Islet precursor cell (in vitro differentiated cells): ENCODE measurements at regions not wholly inside any gene's neighbourhood (a gene's known extent, or its start where the extent isn't known, plus 50 kb on each side); places are given as distances from the start of the nearest gene placed in this dataset.

ENCODE experiments used
- DNase-seq: peaks from one replicate; pipeline ENCODE4 v3.0.0-alpha.2; 2018

DNA sequence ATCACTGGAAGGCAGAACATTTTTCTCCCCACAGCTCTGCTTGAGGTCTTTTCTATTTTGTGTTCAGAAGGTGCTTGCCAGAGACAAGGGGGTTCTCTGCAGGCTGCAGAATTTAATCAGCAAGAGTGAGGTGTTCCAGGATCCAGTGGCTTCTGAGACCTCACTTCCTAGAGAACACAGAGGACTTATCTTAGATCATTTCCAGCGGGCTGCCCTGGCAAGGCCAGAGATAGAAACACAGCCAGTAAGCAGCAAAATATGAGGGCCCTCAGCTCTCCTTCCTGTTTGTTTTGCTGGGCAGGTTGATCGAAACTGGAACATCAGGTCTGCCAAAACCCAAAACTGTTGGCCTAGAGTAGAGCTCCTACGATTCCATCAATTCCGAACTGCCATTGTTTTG lies 187.3 kb downstream of the DIRAS2 start:
- no peak for DNase-seq

DNA sequence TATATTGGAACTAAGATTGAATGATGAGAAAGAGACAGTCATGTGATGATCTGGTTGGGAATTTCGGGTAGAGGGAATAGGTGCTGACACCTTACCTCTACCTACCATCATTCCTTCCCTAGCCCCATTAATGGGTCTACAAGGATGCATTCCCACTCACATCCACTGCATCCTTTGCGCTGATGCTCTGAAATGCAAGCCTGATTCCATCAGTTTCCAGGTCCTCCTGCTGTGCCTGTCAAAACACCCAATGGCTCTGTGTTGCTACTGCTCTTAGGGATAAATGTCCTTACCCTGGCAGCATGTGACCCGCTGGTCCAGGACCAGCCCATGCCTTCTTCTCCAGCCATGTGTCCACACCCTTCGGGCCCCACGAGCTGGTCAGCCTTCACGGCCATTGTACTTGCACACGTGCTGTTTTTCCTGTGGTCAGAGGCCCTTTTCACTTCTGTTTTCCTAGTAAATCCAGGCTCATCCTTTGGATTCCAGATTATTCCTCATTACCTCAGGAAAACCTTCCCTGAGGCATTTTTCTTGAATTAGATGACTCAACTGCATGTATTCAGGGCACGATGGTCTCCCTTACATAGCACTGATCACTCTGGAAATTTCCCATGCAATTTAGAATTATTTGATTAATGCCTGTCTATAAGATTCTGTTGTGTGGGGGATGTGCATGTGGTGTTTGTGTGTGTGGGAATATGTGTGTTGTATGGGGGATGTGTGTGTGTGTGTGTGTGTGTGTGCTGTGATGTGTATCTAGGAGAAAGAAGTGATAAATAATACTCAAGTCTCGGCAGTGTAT lies 185.0 kb downstream of the DIRAS2 start:
- DNase-seq = peak; percentile 66

DNA sequence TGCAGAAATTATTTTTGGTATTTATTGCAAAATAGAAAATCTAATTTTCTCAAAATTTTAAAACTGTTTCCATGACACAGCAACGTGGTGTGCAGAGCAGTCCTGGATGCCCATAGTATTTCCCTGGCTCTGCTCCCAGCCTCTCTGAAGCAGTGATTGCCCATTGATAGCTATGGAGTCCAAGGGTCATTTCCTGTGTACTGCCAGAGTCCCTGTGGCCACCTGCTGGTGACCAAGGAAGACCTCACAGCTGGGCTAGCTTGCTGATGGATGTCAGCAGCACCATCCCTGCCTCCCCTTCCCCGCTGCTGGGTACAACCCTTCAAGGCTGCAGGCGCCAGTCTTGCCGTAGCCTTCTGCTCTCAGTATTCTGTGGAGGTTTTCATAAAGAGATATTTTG lies 184.1 kb downstream of the DIRAS2 start:
- DNase-seq = no peak

DNA sequence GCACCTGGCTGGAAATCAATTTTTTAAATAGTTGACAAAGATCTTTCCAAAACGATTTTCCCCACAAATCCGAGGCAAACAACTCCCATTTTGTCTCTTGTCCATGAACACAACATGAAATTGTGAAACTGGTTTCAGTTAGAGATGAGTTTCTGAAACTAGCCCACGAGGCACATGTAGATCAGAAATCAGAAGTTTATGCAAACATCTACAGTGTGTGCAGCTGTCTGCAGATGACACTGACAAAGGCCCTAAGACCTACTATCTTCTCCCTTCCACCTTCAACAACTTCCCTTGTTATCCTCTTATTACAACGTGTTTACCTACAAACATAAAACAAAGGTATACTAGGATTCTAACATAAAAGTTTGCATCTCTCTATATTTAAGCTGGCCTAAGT lies 183.3 kb downstream of the DIRAS2 start:
- DNase-seq = no peak

DNA sequence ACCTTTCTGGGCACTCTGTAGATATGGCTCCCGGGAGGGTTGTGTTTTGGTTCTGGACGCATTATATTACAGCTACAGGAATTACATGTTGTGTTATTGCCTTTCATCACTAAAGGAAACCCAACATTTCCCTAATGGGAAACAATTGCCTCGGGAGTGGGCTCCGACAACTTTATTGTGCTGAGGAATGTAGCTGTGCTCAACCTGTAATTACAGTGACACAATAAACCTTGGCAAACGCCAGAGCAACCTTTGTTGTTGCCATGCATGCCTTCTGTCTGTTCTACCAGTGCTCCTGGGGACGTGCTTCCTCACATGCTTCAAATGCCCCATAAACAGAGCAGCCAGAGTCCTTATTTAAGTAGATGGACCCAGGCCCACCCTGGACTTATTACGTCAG lies 182.4 kb downstream of the DIRAS2 start:
- peak; percentile 97 for DNase-seq

DNA sequence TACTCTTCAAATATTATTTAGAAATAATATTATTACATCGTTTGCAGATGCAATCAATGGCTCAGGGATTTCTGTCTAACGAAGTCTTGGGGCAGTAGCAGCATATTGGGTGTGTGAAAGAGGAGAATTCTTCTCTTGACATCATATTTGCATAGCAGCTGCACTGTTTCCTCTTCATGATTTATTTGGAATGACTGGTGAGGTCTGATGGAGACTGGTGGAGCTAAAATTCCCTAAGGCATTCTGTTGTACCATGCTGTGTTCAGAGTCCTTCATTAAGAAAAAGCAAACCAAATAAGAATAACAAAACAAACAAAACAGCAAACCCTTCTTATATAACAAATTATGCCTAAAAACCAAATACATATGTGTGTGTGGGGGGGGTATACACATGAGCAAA lies 177.6 kb downstream of the DIRAS2 start:
- DNase-seq = no peak

DNA sequence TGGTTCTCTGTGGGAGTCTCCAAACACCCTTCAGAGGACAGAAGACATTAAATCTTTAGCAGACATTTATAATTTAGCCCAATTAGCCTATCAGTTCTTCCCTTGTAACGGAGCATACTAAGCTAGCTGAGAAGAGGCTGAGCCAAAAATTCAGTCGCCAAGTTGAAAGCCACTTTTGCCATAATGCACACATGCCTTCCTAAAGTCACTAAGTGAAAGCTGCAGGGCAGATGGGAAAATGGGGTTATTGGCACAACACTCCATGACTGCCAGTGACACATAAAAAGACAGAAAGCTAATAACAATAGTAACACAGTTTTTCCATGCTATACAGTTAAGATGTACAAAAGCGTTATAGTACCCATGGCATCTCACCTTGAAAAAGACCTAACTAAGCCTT lies 176.2 kb downstream of the DIRAS2 start:
- DNase-seq = no peak

DNA sequence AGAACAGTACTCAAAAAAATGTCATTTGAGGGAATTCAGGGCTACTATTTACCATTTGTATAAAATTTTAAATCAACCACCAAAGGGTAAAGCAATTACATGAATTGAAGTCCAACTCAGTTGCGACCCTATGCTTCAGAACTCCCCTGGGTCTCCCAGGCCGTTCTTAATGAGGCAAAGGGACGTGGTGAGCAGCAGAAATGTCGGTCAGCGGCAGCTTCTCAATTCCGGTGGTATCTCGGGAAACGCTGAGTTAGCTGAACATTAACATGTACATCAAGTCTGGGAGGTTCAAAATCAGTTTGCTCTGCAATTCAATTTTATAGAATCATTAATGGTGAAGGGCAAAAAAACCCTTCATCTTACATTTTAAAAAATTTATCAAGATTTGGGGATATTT lies 173.2 kb downstream of the DIRAS2 start:
- no peak for DNase-seq

DNA sequence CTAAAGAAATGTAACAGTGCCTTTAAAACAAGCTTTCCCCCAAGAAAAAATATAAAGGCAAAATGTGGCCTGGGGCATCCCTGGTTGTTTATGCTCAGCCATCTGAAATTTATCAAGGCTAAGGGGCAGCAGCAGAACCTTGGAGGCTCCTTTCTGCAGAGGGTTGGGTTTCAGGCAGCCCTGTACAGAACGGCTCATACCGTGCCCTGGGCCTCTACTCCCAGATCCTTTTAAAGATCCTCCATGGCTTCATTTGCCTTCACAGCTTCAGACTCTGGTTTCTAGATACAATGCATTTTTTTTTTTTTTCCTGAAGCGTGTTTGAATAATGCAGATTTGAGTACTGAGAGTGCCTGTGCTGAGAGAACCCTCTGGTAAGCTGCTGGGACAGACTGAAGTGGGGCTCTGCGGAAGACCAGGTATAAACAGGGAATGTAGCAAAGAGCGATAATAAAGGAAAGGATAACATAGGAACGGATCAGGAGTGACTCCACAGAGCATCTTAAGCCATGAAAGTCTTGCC lies 172.7 kb downstream of the DIRAS2 start:
- no peak for DNase-seq

DNA sequence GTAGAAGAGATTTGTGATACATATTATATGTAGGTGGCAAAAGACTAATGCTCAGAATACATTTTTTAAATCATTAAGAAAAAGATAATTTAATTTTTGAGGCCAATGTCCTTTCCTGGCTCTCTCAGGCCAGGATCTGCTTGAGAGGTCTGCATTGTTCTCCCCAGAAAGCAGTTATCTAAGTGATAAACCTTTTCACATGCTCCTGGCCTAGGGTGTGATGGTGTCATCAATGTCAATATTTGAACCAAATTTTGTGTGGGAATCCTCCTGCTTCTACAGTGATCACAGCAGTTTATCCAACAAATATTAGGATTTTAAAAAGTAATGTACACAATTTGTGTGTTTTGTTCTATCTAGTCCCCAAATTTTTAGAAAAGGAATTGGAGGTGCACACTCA lies 166.6 kb downstream of the DIRAS2 start:
- DNase-seq = no peak

DNA sequence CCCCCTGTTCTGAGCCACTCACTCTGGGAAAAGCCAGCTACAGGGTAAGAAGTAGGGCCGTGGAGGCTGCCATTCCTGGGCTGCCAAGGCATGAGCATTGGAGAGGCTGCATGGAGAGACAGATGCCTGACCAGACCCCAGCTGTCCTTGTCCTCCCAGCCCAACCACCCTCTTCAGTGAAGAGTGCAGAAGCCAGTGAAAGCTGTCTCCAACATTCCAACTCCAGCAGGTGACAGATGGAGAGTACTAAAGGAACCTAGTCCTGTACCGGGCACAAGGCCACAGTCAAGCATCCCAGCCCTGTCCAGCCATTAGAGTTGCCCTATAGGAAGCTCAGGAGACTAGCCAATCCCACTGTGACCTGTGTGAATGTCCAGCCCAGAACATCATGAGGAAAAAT lies 165.1 kb downstream of the DIRAS2 start:
- DNase-seq = no peak

DNA sequence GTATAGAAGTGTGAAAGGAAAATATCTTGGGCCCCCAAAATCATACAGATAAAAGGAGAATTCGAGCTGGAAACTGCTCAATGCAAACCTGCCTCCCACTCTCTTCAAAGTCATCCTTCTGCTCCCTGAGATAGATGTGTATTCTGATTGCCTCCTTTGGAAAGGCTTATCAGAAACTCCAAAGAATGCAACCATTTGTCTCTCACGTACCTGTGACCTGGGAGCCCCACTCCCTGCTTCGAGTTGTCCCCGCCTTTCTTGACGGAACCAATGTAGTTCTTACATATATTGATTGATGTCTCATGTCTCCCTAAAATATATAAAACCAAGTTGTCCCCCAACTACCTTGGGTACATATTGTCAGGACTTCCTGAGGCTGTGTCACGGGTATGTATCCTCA lies 163.8 kb downstream of the DIRAS2 start:
- no peak for DNase-seq

DNA sequence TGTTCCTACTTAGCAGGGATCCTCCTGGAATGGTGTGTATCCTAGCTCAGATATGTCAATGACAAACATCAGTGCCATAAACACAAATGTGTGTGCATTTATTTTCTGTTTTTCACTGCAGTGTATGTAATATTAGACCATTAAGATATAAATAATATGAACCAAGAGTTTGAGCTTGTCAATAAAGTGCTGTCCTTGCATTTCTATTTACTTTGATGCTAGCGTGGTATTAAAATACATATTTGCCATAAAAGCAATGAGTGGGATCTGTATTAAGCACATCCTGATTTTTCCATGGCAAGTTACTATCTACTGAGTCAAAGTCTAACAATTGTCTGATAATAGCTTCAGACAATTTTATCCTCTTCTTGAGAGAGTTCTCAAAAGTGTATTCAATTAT lies 157.6 kb downstream of the DIRAS2 start:
- no peak for DNase-seq

DNA sequence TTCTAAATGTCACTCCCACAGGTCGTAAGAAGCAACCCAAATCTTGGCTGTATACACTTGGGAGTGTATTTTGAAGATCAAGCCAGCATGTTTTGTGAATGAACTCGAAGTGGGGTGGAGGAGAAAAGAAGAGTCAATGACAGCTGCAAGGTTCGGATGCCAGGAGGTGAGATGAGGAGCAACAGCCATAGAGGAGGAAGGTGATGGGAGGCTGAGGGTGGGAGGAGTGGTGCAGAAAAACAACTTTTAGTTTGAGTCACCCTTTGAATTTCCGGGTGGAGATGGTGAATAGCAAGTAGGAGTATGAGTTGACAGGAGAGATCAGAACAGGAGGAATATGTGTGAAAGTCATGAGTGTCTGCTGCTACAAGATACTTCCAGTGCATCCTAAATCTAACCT lies 153.6 kb downstream of the DIRAS2 start:
- no peak for DNase-seq

DNA sequence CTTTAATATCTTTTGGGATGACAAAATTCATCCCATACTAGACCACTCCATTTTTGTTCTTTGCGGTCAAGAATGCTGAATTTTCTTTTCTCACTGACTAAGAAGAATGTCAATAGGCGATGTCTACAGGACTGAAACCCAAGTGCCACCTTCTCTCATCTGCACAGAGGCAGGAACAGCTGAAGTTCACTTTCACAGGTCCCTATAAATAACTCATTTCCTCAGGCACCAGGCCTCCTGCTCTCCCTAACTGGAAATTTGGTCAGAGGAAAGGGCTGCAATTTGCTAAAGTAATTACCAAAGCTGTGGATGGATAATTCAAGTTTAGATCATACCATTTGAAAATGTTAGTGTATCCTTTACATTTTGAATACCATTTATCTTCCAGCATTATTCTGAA lies 142.9 kb downstream of the DIRAS2 start:
- no peak for DNase-seq

DNA sequence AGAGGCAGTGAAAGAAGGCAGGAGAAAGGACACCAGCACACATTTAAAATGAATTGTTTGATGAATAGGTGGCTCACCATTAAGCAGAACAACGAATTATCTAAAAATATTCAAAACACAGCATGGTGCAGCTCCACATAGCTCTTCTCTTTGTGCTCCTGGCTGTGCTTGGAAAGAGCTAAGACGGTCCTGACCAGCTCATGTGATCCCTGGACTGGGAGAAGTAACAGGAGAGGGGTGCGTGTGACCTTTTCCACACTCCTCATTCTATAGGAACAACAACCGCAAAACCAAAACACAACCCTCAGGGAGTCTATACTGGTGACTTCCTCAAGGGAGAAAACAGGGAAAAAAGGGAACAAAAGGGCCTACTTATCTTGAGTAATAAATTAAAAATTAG lies 140.5 kb downstream of the DIRAS2 start:
- no peak for DNase-seq

DNA sequence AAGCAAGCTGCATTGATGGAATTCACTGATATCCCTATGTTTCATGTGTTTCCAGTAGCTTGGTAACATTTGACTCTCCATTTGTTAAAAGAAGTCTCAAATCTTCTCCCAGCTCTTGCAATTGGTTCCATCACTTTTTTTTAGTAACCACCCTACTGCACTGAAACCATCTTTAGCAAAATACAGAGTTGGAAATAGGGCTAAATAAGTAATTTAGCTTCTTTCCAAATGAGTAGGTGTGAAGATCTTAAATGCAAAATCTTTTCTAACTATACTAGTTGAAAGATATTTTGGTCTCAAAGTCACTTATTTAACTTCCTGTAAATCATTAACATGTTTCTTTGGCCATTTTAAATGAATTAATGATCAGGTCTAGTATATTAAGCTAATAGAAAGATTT lies 138.1 kb downstream of the DIRAS2 start:
- no peak for DNase-seq

DNA sequence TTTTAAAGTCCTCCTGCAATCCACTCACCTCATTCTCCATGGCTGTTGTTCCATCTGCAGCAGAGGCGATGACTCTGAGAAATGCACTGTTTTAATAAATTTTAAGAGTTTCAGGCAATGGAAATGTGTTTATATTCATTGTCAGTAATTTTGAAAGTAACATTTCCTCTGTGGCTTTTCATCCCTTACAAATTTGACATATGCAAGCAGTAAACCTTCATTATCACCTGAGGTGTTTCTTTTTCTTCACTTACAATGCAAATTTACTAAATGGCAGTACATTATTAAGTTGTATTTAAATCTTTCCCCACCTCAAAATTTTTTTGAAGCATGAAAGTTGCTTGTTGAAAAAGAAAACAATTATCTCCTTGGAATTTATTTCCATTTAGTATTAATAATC lies 136.9 kb downstream of the DIRAS2 start:
- no peak for DNase-seq

DNA sequence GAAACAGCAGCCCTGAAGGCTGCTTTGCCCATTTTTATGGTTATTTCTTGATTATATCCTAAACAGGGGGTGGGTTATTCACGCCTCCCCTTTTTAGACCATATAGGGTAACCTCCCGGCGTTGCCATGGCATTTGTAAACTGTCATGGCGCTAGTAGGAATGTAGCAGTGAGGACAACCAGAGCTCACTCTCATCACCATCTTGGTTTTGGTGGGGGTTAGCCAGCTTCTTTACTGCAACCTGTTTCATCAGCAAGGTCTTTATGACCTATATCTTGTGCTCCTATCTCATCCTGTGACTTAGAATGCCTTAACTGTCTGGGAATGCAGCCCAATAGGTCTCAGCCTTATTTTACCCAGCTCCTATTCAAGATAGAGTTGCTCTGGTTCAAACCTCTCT lies 136.2 kb downstream of the DIRAS2 start:
- peak; percentile 83 for DNase-seq

DNA sequence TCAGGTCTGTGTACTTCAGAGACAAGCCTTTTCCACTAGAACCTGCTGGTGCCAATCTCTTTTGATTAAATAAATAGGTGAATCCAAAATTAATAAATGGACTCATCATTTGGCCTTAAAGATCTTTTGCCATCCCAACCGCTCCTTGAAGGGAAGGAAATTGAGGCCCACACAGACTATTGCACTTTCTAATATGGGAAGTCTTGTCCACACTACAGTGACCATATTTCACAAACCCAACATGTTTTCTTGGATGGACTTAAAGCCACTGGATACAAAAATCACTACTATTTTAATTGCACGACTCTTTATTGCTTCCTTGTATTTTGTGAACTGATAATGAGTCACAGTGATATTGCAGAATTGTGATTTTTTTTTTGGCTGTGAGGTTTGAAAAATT lies 135.0 kb downstream of the DIRAS2 start:
- DNase-seq = no peak

DNA sequence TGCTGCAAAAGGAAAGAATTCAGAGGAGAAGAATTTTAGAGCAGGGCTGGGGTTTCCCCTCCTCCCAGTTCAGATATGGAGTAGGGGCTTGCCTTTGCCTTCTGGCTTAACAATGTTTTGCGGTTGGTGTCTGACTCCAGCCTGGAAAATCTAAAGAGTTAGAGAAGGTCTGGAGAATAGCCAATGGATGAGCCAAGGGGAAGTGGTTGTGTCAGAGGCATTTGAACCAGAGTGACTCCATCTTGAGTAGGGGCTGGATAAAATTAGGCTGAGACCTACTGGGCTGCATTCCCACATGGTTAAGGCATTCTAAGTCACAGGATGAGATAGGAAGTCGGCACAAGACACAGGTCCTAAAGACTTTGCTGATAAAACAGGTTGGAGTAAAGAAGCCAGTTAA lies 133.7 kb downstream of the DIRAS2 start:
- no peak for DNase-seq

DNA sequence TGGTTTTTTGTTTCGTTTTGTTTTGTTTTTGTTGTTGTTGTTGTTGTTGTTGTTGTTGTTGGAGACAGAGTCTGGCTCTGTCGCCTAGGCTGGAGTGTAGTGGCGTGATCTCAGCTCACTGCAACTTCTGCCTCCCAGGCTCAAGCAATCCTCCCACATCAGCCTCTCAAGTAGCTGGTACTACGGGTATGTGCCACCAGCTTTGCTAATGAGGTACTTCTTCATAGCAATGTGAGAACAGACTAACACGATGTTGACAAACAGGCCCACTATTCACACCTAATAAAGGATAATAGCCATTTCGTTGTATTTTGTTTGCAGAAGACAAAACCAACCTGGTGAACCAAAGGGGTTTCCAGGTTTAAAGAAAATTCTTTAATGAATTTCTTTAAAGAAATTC lies 130.9 kb downstream of the DIRAS2 start:
- DNase-seq = no peak

DNA sequence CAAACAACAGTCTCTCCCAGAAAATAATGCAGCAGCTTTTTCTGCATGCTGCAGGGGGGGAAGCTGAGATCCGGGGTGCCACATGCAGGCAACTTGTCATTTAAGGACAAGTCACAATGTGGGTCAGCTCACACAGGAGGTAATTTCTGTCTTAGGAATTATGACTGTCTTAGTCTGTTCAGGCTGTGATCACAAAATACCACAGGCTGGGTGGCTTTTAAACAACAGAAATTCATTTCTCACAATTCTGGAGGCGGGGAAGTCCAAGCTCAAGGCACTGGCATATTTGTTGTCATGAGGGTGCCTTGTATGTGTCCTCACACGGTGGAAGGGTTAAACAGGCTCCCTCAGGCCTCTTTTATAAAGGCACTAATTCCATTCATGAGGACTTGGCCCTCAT lies 127.7 kb downstream of the DIRAS2 start:
- no peak for DNase-seq

DNA sequence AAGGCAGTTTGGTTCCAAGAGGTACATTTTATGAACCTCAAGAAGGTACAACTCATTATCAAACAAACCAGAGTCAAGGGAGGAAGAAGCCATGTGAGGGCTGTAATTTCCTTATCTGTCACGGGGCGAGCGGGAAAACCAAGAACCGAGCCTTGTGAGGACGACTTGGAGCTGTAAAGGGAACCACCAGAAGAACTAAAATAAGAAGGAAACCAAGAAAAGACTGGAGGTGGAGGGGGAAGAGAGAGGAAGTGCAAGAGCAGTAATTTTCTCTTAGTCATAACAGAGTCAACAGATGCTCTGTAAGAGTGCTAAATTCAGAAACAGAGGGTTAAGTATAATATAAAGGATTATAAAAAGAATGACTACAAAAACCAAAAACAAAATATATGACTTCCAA lies 127.1 kb downstream of the DIRAS2 start:
- DNase-seq = no peak

DNA sequence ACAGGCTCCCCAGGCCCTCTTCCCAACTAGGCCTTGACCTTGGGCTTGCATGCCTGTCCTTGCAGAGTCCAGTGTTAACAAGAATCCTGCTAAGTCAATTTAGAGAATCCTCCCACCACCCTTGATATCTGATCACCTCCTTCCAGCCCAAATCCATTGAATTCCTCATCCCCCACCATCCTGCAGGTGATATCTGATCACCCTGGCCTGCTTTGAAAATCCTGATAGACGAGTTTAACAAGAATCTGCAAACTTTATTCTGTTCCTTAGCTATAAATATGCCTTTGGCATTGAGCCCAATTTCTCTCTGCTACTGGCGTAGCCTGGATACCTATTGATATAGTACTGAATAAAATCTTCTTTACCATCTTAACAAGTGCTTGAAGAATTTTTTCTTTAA lies 125.5 kb downstream of the DIRAS2 start:
- no peak for DNase-seq
